ENCODE measurements at regions not wholly inside any gene's neighbourhood (a gene's known extent, or its start where the extent isn't known, plus 50 kb on each side); places are given as distances from the start of the nearest gene placed in this dataset.

DNA sequence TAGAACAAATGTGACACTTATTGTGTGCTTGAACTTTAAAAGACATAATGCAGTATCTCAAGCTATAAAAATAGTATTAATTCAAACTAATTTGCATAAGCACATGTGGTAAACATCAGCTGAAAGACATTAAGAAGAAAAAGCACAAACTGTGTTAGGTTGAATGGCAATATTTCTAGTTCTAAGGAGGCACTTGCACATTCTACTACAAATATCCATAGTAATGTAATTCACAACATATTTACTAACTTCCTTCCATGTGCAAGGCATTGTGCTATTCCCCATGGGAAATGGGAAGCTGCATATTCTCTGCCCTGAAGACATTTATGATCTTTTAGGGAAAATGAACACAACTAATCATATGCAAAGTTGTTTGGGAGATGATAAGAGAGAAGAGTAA is 80.2 kb upstream of the SLC13A1 start:
- Histone ChIP-seq H3K27ac (ENCODE audit: low read depth, low read length) (no peak overlapping the region), H3K4me3 (ENCODE audit: low read length) (no peak overlapping the region)

GRCh38 chr7:123275036-123275753 is 75.4 kb upstream of the SLC13A1 start:
- Histone ChIP-seq H3K9me3 (ENCODE audit: control insufficient read depth, insufficient read depth, low read length) (no peaks in the 10 kb centered on the region; the same call in 1 of the 2 replicates), H4K20me1 (ENCODE audit: control insufficient read depth, insufficient read depth, low read depth, low read length) (no peaks in the 10 kb centered on the region), H3F3A (ENCODE audit: control insufficient read depth, insufficient read depth) (no peaks in the 10 kb centered on the region), H3K27ac (ENCODE audit: low read depth, low read length) (no peak overlapping the region), H3K4me1 (ENCODE audit: control insufficient read depth, low read length) (no peaks in the 10 kb centered on the region), H3K4me3 (ENCODE audit: low read length) (no peak overlapping the region), H3K9me2 (replicated peaks; ENCODE audit: control insufficient read depth, low read length) (no peaks in the 10 kb centered on the region), H3K36me3 (ENCODE audit: control insufficient read depth, low read length) (no peaks in the 10 kb centered on the region), H3K79me2 (ENCODE audit: control insufficient read depth, low read length) (no peaks in the 10 kb centered on the region), H3K4me2 (ENCODE audit: low read length) (no peak overlapping the region), H3K27me3 (ENCODE audit: control insufficient read depth, low read length) (no peaks in the 10 kb centered on the region)
- no peak for TF ChIP-seq CTCF (IDR thresholded peaks at IDR 0.05; ENCODE audit: low read depth, low read length, poor library complexity, severe bottlenecking)
- TF ChIP-seq EZH2phosphoT487 (IDR thresholded peaks at IDR 0.05; ENCODE audit: borderline replicate concordance, low read length), result no peak

More for the DNA sequence above, 80.2 kb upstream of the SLC13A1 start:
- Histone ChIP-seq H3K36me3 (ENCODE audit: control insufficient read depth, low read length) (no peaks in the 10 kb centered on the region), H3K9me3 (ENCODE audit: control insufficient read depth, insufficient read depth, low read length) (no peaks in the 10 kb centered on the region; the same call in 1 of the 2 replicates), H3K4me2 (ENCODE audit: low read length) (no peak overlapping the region), H4K20me1 (ENCODE audit: control insufficient read depth, insufficient read depth, low read depth, low read length) (no peaks in the 10 kb centered on the region), H3F3A (ENCODE audit: control insufficient read depth, insufficient read depth) (no peaks in the 10 kb centered on the region), H3K4me1 (ENCODE audit: control insufficient read depth, low read length) (no peaks in the 10 kb centered on the region), H3K79me2 (ENCODE audit: control insufficient read depth, low read length) (no peaks in the 10 kb centered on the region), H3K27me3 (ENCODE audit: control insufficient read depth, low read length) (no peaks in the 10 kb centered on the region), H3K9me2 (replicated peaks; ENCODE audit: control insufficient read depth, low read length) (no peaks in the 10 kb centered on the region)
- TF ChIP-seq CTCF (IDR thresholded peaks at IDR 0.05; ENCODE audit: low read depth, low read length, poor library complexity, severe bottlenecking) (no peak), EZH2phosphoT487 (IDR thresholded peaks at IDR 0.05; ENCODE audit: borderline replicate concordance, low read length) (no peak)

- TF ChIP-seq EZH2phosphoT487 (IDR thresholded peaks at IDR 0.05; ENCODE audit: borderline replicate concordance, low read length) (no peak), CTCF (IDR thresholded peaks at IDR 0.05; ENCODE audit: low read depth, low read length, poor library complexity, severe bottlenecking) (no peak)
- H3K9me3 ChIP-seq (ENCODE audit: control insufficient read depth, insufficient read depth, low read length), result no peaks in the 10 kb centered on the region
Measured at GRCh38 chr7:123273185-123273584, 73.4 kb upstream of the SLC13A1 start.

More at GRCh38 chr7:123273185-123273584, 73.4 kb upstream of the SLC13A1 start:
- H3K4me1 ChIP-seq (ENCODE audit: control insufficient read depth, low read length), result no peaks in the 10 kb centered on the region
- no peak overlapping the region for H3K27ac ChIP-seq (ENCODE audit: low read depth, low read length)
- H3K79me2 ChIP-seq (ENCODE audit: control insufficient read depth, low read length), result no peaks in the 10 kb centered on the region
- no peak overlapping the region for H3K4me2 ChIP-seq (ENCODE audit: low read length)
- no peaks in the 10 kb centered on the region for H3K36me3 ChIP-seq (ENCODE audit: control insufficient read depth, low read length)
- no peaks in the 10 kb centered on the region for H3F3A ChIP-seq (ENCODE audit: control insufficient read depth, insufficient read depth)
- no peaks in the 10 kb centered on the region for H3K9me2 ChIP-seq (replicated peaks; ENCODE audit: control insufficient read depth, low read length)
- no peaks in the 10 kb centered on the region for H4K20me1 ChIP-seq (ENCODE audit: control insufficient read depth, insufficient read depth, low read depth, low read length)
- H3K27me3 ChIP-seq (ENCODE audit: control insufficient read depth, low read length), result no peaks in the 10 kb centered on the region
- H3K4me3 ChIP-seq (ENCODE audit: low read length), result no peak overlapping the region

All from DOHH2 (cell line).